ENCODE measurements at regions not wholly inside any gene's neighbourhood (a gene's known extent, or its start where the extent isn't known, plus 50 kb on each side); places are given as distances from the start of the nearest gene placed in this dataset.

- no peak for DNase-seq
Measured at GRCh38 chr17:34692920-34693319, 113.5 kb downstream of the TMEM132E start.

Data from NCI-H1105 treated with DMSO at 0.1 percent for 48 hours (cell line).